K562 (cell line): ENCODE measurements at regions not wholly inside any gene's neighbourhood (a gene's known extent, or its start where the extent isn't known, plus 50 kb on each side); places are given as distances from the start of the nearest gene placed in this dataset.

Source experiments
- CREB1 ChIP-seq, 2 experiments: sonication (generic) in 1 of 2; formaldehyde crosslinking in 1 of 2; IDR thresholded peaks; 2 replicates each; pipeline versions ENCODE4 v1.6.1 to v1.8.0; 2012 to 2022; ENCODE audit warnings: inconsistent platforms in 1 of 2, mild to moderate bottlenecking in 1 of 2, missing genetic modification reagents in 1 of 2, moderate library complexity in 1 of 2
- EZH2 ChIP-seq: IDR thresholded peaks from 2 replicates; pipeline ENCODE4 v1.6.1; 2012; ENCODE audit warnings: low read depth, mild to moderate bottlenecking, inconsistent platforms, low read length, borderline replicate concordance
- MYBL2 ChIP-seq, 2 experiments: fragments of 450-650 bp in 1 of 2; sonication (generic) in 1 of 2; formaldehyde crosslinking in 1 of 2; IDR thresholded peaks; 2 replicates each; pipeline versions ENCODE4 v1.6.1 to v1.8.1; 2017 to 2022; ENCODE audit warnings: borderline replicate concordance in 1 of 2, inconsistent platforms in 1 of 2, low read depth in 1 of 2, mild to moderate bottlenecking in 1 of 2, missing genetic modification reagents in 1 of 2, moderate library complexity in 1 of 2
- SMARCE1 ChIP-seq: fragments of 450-650 bp; IDR thresholded peaks from 2 replicates; pipeline ENCODE4 v1.7.1; 2016; ENCODE audit warnings: mild to moderate bottlenecking
- ZNF324 ChIP-seq: fragments of 250-450 bp; sonication (Bioruptor Pico); IDR thresholded peaks from 2 replicates; pipeline ENCODE4 v1.4.0; 2020; ENCODE audit warnings: mild to moderate bottlenecking

- TF ChIP-seq ZNF324 (CRISPR knock-in tag) (no peak), SMARCE1 (no peak), EZH2 (no peak), MYBL2 (IDR thresholded peaks at IDR 0.05; ENCODE audit: low read depth) (no peak), MYBL2 (CRISPR knock-in tag; IDR thresholded peaks at IDR 0.05; ENCODE audit: borderline replicate concordance) (no peak), CREB1 (IDR thresholded peaks at IDR 0.05) (no peak), CREB1 (CRISPR knock-in tag; IDR thresholded peaks at IDR 0.05) (no peak)
These were observed 101.2 kb downstream of the SMPDL3A start for GRCh38 chr6:122890250-122890649.
